ENCODE measurements at regions not wholly inside any gene's neighbourhood (a gene's known extent, or its start where the extent isn't known, plus 50 kb on each side); places are given as distances from the start of the nearest gene placed in this dataset.

- Histone ChIP-seq H3K4me2 (ENCODE audit: low read depth, low read length) (no peak overlapping the region), H4K91ac (ENCODE audit: insufficient read depth, low read depth, low read length) (no peak overlapping the region), H2AK9ac (replicated peaks; ENCODE audit: low read depth, low read length, poor library complexity) (no peak overlapping the region), H3K18ac (ENCODE audit: low read depth, low read length) (no peak overlapping the region), H2BK120ac (ENCODE audit: low read depth, low read length) (no peak overlapping the region), H2BK15ac (ENCODE audit: low read depth, low read length) (no peak overlapping the region), H3K79me1 (ENCODE audit: low read depth in 1 of 2, low read length in 2 of 2) (no peaks in the 10 kb centered on the region), H4K20me1 (ENCODE audit: insufficient read depth, low read length) (no peaks in the 10 kb centered on the region), H3K4me1 (ENCODE audit: control insufficient read depth, insufficient read depth, low read length) (peaks cover 2% of the 10 kb centered on the region; the same call in 1 of the 2 replicates), H3K4ac (ENCODE audit: low read depth, low read length) (no peak overlapping the region), H3K9me3 (ENCODE audit: control insufficient read depth, insufficient read depth, low read length) (no peaks in the 10 kb centered on the region), H3K9me1 (ENCODE audit: insufficient read depth, low read length) (no peaks in the 10 kb centered on the region), H3K56ac (ENCODE audit: extremely low read depth, insufficient read depth, low read length) (no peak overlapping the region), H3K27ac (ENCODE audit: insufficient read depth, low read length) (no peak overlapping the region), H2BK5ac (ENCODE audit: low read depth, low read length, poor library complexity, severe bottlenecking) (no peak overlapping the region), H3K9ac (ENCODE audit: low read depth, low read length) (no peak overlapping the region), H3K4me3 (ENCODE audit: insufficient read depth, low read depth, low read length) (no peak overlapping the region), H4K8ac (ENCODE audit: low read depth in 2 of 2, low read length in 2 of 2) (no peak overlapping the region), H3K23ac (ENCODE audit: low read depth, low read length) (no peak overlapping the region), H2AFZ (replicated peaks; ENCODE audit: low read length, poor library complexity) (no peak overlapping the region), H2BK20ac (ENCODE audit: low read depth, low read length) (no peak overlapping the region), H2AK5ac (ENCODE audit: low read depth, low read length) (no peak overlapping the region), H3K27me3 (ENCODE audit: control insufficient read depth, insufficient read depth, low read length) (no peaks in the 10 kb centered on the region; the same call in none of the 2 replicates), H4K5ac (ENCODE audit: low read depth, low read length) (no peak overlapping the region), H3K14ac (replicated peaks; ENCODE audit: low read depth, low read length) (no peak overlapping the region), H3K36me3 (ENCODE audit: control insufficient read depth, insufficient read depth, low read length) (no peaks in the 10 kb centered on the region)
- dilution Hi-C loops (cut with HindIII; ENCODE audit: low sequenced_read_pairs, unreplicated experiment): no loop called here
- no TSS peak for BruUV-seq (replicated peaks)
- no CpG with 5 or more reads among the region's 6 CpGs for WGBS, 2 experiments (ENCODE audit: extremely low coverage in 2 of 2, insufficient read length in 1 of 2)
- TF ChIP-seq MAFK (IDR thresholded peaks at IDR 0.05; ENCODE audit: low read depth, low read length) (no peak), MAZ (IDR thresholded peaks at IDR 0.05; ENCODE audit: borderline replicate concordance, low read depth, low read length) (no peak), RCOR1 (IDR thresholded peaks at IDR 0.05; ENCODE audit: insufficient replicate concordance, low read length) (no peak), CEBPB (IDR thresholded peaks at IDR 0.05; ENCODE audit: low read depth, low read length) (no peak), POLR2A (IDR thresholded peaks at IDR 0.05; ENCODE audit: low read depth, low read length) (no peak), SMC3 (IDR thresholded peaks at IDR 0.05; ENCODE audit: low read depth, low read length) (no peak), BHLHE40 (IDR thresholded peaks at IDR 0.05; ENCODE audit: low read depth, low read length) (no peak), NFE2L2 (IDR thresholded peaks at IDR 0.05; ENCODE audit: low read depth, low read length) (no peak), MXI1 (IDR thresholded peaks at IDR 0.05; ENCODE audit: borderline replicate concordance, low read depth, low read length) (no peak), FOS (IDR thresholded peaks at IDR 0.05; ENCODE audit: low read depth, low read length) (no peak)
- TF ChIP-seq, protein P1, sequence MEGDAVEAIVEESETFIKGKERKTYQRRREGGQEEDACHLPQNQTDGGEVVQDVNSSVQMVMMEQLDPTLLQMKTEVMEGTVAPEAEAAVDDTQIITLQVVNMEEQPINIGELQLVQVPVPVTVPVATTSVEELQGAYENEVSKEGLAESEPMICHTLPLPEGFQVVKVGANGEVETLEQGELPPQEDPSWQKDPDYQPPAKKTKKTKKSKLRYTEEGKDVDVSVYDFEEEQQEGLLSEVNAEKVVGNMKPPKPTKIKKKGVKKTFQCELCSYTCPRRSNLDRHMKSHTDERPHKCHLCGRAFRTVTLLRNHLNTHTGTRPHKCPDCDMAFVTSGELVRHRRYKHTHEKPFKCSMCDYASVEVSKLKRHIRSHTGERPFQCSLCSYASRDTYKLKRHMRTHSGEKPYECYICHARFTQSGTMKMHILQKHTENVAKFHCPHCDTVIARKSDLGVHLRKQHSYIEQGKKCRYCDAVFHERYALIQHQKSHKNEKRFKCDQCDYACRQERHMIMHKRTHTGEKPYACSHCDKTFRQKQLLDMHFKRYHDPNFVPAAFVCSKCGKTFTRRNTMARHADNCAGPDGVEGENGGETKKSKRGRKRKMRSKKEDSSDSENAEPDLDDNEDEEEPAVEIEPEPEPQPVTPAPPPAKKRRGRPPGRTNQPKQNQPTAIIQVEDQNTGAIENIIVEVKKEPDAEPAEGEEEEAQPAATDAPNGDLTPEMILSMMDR (conservative IDR thresholded peaks at IDR 0.05; ENCODE audit: low read depth, low read length): no peak
- in situ Hi-C loops (cut with MboI; ENCODE audit: low sequenced_read_pairs): no loop called here
- DNase-seq (no peak), ATAC-seq (ENCODE audit: low read depth) (no peak)
- intact Hi-C loops (cut with micrococcal nuclease): no loop called here
- ChIA-PET POLR2A (ENCODE audit: unreplicated experiment) (no interaction called here), CTCF (no interaction called here)
Observed at GRCh38 chr2:207412787-207413310, 116.9 kb upstream of the CREB1 start.

Data from IMR-90 (cell line).